CD4-positive, alpha-beta T cell treated with Interleukin-2 at 100 ng/mL for 4 hours (primary cell): ENCODE measurements at regions not wholly inside any gene's neighbourhood (a gene's known extent, or its start where the extent isn't known, plus 50 kb on each side); places are given as distances from the start of the nearest gene placed in this dataset.

Experiments
- DNase-seq: peaks from one replicate; pipeline ENCODE4 v3.0.0-alpha.2; 2020; ENCODE audit warnings: low spot score

- no peak for DNase-seq
Measured at GRCh38 chr9:107907255-107907654, 417.7 kb upstream of the KLF4 start.

- no peak for DNase-seq
Measured at GRCh38 chr9:107906074-107906473, 416.5 kb upstream of the KLF4 start.

- no peak for DNase-seq
Measured at GRCh38 chr9:107905308-107906020, 415.9 kb upstream of the KLF4 start.

DNA sequence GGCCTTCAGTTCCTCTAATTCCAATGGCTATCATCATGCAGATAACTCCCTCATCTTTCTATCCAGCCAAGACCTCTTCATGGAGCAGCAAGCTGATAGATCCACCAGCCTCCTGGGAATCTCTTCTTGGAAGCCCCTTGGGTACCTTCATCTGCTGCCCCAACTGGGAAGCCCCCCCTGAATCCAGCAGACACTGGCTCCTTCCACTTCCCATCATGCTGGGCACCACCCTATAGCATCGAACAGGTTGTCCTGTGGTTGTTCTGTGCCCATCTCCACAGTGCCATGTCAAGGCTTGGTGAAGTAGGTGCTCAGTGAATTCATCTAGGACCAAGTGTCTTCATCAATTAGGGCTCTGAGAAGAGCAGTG is 410.4 kb upstream of the KLF4 start:
- no peak for DNase-seq

GRCh38 chr9:107898761-107899160 is 409.2 kb upstream of the KLF4 start:
- no peak for DNase-seq

DNA sequence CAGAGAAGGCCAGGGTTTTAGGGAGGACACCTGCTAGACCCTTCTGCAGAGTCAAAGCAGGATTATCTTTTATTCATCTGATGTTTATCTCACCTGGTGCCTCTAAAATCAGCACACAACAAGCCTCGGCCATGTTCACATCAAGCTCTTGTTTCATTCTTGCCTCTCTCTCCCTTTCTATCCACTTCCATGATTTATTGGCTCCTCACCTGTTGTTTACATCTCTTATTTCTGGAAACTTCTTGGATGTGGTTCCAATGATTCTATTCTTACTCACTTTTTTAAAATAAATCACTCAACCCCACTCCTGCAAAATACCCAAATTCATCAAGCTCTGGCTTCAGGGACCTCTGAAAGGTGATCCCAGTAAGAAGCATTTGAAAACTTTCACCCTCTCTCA is 407.0 kb upstream of the KLF4 start:
- DNase-seq: no peak

DNA sequence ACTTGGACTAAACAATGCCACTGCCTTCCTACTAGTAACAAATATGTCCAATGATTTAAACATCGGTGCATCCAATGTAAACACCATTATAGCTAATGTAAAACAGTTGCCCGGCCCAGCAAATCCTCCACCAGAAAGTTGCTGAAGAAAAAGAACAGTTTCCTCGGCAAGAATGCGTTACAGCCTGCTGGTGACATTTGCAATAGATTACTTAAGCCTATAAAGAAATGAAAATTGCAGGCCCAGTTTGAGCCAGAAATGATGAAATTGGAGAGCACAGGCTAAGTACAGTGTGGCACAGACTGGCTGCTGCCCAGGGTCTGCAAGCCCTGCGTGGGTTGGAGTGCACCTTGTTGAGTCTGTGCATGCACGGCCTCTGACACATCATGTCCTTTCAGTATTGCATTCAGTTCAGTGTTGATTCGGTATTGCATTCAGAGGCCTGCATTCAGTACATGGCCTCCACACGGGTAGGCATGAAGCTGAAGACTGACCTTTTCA is 406.0 kb upstream of the KLF4 start:
- DNase-seq: no peak

DNA sequence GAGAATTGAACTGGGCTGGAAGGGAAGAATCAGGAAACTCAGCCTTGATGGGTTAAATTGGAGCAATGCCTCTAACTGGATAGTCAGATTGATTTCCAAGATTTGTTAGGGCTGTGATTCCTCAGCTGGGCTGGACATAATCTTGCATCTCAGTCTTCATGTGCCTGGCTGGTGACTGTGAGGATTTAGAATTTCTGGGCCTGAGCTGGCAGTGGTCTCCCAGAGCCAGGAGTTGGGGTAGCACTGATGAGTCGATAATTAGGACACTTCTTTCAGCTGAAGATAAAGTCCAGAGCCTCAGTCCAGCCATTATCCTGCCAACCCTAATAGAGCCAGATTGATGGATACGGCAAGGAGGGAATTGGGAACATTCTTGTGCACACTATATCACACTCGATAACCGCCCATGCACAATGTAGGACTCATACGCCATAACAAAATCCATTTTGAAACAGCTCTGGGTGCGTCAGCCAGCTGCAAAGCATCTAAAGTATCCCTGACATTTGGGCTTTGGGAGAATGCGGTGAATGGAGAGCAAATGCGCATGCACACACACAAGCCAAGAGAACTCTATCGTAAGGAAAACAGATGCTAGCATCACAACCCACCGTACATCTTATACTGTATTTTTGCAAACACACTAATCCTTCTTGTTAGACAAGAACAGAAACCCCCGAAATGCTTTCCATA is 405.1 kb upstream of the KLF4 start:
- DNase-seq: no peak

GRCh38 chr9:107890921-107891465 is 401.4 kb upstream of the KLF4 start:
- no peak for DNase-seq

DNA sequence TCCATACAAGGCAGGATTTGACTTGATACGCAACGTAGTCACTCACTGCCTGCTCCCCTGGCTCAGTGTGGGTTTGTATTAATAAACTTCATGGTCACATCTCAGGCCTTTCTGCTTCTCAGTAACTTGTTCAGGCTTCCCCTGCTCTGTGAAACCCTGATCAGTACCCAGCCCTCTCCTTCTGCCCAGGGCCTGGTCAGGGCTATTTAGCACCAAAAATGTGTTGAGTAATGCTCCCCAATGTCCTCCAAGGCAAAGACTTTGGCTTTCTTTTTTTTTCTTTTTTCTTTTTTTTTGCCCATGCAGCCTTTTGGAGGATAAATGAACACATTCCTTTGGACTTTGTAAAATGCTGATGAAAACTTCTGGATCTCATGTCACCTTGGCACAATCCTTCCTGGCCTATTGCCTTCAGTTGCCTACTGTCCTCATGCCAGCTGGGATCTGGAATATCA is 399.2 kb upstream of the KLF4 start:
- no peak for DNase-seq

DNA sequence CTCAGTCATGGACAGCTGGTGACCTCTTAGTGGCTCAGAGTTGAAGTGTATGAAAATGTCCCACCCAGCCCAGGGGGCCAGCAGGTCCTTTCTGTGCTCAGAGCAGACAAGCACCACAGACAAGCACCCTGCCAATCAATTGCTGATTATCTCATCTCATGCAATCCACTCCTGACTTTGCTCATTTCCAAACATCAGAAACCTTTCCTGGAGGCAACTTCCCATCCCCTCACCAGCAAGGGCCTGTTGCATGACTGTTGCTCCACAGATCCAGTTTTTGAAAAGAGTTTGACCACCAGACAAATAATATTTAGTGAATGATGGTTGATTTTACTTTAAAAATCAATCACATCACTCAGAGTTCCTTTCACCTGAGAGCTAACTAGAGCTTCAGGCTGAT is 397.3 kb upstream of the KLF4 start:
- no peak for DNase-seq

DNA sequence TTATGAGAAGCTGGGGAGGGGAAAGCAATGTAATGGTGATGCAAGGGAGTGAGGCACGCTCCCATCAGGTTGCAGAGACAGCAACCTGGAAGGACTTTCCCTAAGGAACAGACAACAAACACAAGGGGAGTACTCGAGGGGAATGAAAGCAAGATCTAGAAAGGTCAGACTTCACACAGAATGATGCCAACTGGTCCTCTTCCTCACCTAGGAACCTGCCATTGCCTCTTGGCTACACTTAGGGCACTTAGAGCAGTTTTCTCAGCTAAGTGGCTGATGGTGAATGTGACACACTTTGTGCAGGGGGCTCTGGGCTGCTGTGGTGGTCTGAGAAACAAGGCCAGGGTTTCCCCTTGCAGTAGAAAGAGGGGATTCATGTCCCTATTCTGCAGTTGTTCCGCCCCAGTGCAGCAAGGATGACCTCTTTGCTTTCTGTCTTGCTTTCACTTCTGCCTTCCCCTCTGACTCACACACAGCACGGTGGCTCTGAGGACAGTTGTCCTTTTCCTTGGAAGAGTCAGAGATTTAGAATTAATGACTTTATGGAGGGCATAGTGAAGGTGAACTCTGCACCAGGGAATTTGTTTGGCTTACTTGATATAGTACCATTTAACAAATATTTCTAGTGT is 394.0 kb upstream of the KLF4 start:
- no peak for DNase-seq

GRCh38 chr9:107881626-107882300 is 392.2 kb upstream of the KLF4 start:
- no peak for DNase-seq

DNA sequence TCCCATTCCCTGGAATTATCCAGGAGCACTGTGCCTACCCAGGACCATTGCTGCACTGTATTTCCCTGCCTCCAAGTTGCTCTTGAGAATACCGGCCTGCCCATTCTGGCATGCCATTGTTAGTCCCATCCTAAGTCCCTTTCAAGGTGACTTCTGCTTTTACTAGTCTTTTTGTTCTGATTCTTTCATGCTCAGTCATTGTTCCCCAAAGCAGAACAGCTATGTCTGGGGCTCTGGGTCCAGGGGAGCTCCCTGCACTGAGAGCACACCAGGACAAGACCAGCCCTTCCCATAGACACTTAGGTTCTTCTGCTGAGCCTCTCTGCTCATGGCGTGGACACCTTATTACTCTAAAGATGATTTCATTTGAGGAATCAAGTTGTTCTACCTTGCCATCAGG is 388.9 kb upstream of the KLF4 start:
- DNase-seq: no peak

DNA sequence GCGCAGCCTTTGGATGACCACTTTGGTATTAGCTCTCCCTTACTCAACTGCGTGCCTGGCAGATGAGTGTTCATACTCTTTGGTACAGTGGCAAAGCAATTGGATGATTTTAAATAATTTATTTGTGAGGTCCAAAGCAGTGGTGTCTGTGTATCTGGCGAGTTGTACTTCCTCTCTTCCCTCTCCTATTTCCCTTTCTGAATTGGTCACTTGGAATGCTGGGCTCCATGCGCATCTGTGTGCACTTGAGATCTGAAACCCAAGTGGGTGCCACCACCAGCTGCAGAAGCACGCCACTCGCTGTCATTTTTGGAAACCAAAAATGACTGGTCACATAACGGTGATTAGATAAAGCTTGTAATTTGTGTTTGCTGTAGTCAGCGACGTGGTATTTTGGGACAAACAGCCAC is 386.0 kb upstream of the KLF4 start:
- DNase-seq: no peak

DNA sequence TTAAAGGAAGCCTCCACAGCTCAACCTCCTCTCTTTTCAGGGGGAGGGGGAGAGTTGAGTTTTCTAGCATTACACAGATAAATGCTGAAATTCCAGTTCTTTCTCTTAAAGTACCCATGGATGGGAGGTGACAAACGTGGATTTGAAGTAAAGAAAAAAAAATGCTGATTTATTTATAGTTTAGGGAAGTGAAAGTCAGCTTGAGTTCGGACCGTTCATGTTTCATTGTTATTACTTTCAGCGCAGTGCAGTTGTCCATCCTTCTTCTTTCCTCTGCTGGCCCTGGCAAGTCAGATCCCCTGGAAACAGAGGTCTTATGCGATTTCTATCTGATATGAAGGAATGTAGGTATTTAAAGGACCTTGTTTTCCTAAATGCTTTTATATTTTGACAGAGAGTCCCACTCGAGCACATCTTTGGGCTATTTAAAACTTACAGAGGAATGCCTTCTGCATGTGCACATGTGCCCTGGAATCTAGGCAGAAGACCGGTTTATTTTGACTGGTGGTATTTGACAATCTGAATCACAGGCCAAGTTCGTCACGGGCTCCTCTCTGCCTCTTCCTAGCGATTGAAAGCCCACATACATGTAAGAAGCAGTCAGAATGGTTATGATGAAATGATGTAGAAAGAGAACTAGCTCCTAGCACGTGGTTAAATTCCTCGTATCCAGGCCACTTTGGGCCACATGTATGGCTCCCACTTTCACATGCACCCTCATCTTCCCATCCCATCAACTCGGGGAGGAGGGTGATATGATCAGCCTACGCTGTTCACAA is 385.2 kb upstream of the KLF4 start:
- DNase-seq: no peak

GRCh38 chr9:107874137-107874536 is 384.6 kb upstream of the KLF4 start:
- no peak for DNase-seq

DNA sequence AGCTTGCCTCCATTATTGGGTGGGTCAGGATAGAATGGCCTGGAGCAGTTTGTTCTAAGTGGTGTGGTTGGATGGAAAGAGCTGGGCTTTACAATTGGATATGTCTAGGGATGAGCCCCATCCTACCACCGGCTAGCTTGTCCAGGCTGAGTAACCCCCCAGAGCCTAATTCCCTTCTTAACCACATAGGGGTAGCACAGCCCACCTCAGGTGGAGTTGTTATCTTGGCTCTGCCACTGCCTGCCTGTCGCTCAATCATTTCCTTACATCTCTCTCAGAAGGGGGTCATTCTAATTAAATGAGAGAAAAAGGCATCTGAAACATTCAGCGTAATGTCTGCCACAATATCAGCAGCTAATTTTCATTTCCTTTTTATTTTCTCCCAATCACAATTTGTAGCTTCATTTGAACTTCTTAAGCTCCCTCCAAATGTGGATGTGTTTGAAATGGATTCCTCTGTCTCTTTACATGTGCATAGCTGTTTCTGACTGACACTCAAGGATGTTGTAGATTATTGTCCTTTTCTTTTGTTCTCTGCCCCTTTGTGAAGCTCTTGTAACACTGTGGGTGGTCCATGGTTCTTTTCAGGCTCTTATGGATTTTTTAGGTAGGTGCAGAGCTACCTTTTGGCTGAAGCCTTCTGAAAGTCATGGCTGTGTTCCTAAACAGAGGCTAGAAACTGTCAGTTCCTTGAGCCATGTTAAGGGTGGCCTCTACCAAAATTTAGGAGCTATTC is 383.1 kb upstream of the KLF4 start:
- no peak for DNase-seq

GRCh38 chr9:107870927-107871680 is 381.5 kb upstream of the KLF4 start:
- no peak for DNase-seq

DNA sequence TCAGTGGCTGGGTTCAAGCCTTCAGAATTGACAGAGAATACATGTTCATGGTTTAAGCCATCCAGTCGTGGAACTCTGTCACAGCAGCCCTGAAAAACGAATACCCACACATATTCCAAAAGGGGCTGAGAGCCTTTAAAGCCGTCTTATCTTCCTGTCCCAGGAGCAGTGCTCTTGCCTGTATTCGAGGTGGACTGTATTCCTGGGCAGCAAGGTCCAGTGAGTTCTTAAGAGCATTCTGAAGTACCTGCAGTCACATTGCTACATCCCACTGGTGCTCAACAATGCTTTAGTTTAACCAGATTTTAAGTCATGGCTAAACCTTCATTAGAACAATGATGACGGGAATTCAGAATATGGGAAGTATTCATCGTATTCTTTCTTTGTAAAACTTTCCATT is 380.7 kb upstream of the KLF4 start:
- no peak for DNase-seq
